ENCODE measurements at regions not wholly inside any gene's neighbourhood (a gene's known extent, or its start where the extent isn't known, plus 50 kb on each side); places are given as distances from the start of the nearest gene placed in this dataset.

GRCh38 chr3:197434830-197435229, 120.9 kb downstream of the BDH1 start:
- TF ChIP-seq CTCF (IDR thresholded peaks at IDR 0.05; ENCODE audit: extremely low read depth in 1 of 2, insufficient read depth in 1 of 2, low read depth in 1 of 2, low read length in 2 of 2) (no peak), POLR2AphosphoS5 (IDR thresholded peaks at IDR 0.05; ENCODE audit: insufficient read depth, low read depth, low read length) (no peak), EZH2 (IDR thresholded peaks at IDR 0.05; ENCODE audit: borderline replicate concordance, low read depth, low read length, severe bottlenecking) (no peak)

Measured in endothelial cell of umbilical vein (primary cell).